HG03159 (cell line): ENCODE measurements at regions not wholly inside any gene's neighbourhood (a gene's known extent, or its start where the extent isn't known, plus 50 kb on each side); places are given as distances from the start of the nearest gene placed in this dataset.

Experiments
- ATAC-seq: cut with Tn5 transposase; IDR thresholded peaks from one replicate; pipeline ENCODE4 v1.9.1; 2021; ENCODE audit warnings: mild to moderate bottlenecking, moderate library complexity; ENCODE audit not compliant: unreplicated experiment

- no peak for ATAC-seq
Measured at GRCh38 chr18:30106356-30106755, 936.2 kb downstream of the DSC3 start.

GRCh38 chr18:30103881-30104280 lies 938.7 kb downstream of the DSC3 start:
- no peak for ATAC-seq

GRCh38 chr18:30096796-30097195 lies 945.7 kb downstream of the DSC3 start:
- ATAC-seq: no peak

DNA sequence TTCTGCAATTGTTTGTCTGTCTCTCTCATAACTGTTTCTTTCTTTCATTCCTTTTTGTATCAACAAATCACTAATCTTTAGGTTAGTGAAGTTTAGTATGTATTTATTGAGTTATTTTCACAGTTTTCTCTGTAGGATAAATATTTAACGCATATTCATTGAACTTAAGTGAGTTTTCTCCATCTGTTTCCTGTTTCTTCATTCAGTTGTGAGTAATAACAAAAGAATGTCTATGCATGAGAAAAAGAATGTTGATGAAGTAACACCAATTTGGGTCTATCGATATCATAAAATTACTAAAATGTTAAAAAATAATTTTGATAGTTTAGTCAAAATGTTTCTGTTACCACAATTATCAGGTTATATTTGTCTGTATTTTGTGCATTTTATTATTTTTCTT lies 948.0 kb downstream of the DSC3 start:
- ATAC-seq: no peak

- no peak for ATAC-seq
Measured at GRCh38 chr18:30093376-30093775, 949.2 kb downstream of the DSC3 start.

GRCh38 chr18:30088238-30089015 lies 954.1 kb downstream of the DSC3 start:
- ATAC-seq: no peak

DNA sequence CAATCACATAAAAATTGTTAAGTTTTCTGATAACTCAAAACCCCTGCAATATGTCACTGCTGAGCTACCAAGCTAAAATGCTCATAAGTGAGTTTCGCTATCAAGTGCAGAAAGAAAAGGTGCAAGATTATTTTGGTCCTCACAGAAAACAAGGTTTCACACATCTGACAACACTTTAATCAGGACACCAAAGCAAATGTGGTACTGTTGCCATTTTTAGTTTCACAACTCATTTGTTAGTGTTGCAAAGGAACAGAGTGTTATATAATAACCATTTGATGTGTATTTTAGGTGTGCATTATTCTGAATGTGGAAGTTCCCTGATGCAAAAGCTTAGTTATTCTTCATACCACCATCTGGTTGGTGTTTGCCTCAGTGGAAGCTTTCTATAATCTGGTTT lies 956.2 kb downstream of the DSC3 start:
- no peak for ATAC-seq

GRCh38 chr18:30081122-30081521 lies 961.4 kb downstream of the DSC3 start:
- ATAC-seq: no peak

GRCh38 chr18:30072609-30073385 lies 969.7 kb downstream of the DSC3 start:
- no peak for ATAC-seq

DNA sequence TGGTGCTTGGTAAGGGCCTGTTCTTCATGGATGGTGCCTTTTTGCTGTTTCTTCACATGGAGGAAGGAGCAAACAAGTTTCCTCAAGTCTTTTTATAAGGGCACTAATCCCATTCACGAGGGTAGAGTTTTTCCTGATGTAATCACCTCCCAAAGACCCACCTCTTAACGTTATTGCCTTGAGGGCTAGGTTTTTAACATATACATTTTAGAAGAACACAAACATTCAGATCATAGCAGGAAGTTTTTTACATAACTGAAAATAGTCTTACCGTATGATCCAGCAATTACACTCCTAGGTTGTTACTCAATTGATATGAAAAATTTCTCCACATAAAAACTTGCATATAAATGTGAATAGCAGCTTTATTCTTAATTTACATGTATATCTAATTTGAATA lies 976.3 kb downstream of the DSC3 start:
- no peak for ATAC-seq

DNA sequence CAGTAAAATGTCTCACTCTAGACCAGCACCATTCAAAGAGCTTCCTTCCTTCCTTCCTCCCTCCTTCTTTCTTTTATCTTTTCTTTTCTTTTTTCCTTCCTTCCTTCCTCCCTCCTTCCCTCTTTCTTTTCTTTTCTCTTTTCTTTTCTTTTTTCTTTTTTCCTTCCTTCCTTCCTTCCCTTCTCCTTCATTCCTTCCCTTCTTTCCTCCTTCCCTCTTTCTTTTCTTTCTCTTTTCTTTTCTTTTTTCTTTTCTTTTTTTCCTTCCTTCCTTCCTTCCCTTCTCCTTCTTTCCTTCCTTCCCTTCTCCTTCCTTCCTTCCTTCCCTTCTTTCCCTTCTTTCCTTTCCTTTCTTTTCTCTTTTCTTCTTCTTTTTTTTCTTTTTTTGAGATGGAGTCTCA lies 985.1 kb downstream of the DSC3 start:
- ATAC-seq: no peak

DNA sequence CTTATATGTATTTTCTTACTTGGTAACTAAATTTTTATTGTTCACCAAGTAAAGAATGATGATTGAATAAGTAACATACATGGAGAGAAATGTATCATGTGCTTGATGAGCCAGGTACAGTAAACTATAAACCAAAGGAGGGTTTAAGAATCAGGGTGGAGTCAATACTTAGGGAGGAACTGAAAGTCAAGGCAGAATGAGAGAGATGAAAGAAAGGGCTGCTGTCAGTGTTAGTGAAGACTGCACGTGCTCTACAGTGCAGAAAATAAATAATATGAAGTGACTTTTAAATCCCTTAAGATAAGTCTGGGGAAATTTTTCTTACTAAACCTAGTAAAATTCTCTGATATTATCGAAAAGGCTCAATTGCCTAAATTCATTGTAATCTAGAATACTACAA lies 986.0 kb downstream of the DSC3 start:
- no peak for ATAC-seq

- no peak for ATAC-seq
Measured at GRCh38 chr18:30044496-30044895, 998.0 kb downstream of the DSC3 start.

DNA sequence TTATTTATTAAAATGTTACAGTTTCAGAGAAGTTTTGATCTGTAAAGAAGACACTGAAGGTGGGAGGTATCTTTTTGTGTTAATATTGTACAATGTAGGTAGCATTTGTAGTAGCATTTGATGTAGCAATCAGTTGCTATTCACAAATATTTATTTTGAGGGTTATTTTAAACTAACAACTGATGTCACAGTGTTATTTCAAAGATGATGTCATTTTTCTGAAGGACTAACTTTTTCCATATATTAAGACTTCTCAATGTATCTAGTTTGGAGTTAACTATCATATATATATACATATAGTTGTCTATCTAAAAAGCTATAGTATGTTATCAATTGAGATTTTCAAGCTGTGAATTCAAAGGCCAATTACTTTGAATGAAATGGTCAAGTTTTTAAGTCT lies 1003.3 kb downstream of the DSC3 start:
- ATAC-seq: no peak

DNA sequence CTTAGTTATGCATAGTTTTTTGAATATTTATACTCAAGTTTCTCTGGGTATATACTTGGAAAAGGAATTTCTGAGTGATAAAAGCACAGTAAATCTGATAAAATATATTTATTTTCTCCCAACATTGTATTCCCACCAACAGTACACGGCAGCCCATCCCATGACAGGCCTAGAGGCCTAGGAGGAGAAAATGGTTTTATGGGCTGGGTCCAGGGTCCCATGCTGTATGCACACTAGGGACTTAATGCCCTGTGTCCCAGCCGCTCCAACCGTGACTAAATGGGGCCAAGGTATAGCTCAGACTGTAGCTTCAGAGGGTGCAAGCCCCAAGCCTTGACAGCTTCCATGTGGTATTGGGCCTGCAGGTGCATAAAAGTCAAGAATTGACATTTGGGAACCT lies 1007.7 kb downstream of the DSC3 start:
- no peak for ATAC-seq

GRCh38 chr18:30016179-30016578 lies 1026.4 kb downstream of the DSC3 start:
- no peak for ATAC-seq

- ATAC-seq: no peak
Measured at GRCh38 chr18:30004965-30005364, 1037.6 kb downstream of the DSC3 start.

DNA sequence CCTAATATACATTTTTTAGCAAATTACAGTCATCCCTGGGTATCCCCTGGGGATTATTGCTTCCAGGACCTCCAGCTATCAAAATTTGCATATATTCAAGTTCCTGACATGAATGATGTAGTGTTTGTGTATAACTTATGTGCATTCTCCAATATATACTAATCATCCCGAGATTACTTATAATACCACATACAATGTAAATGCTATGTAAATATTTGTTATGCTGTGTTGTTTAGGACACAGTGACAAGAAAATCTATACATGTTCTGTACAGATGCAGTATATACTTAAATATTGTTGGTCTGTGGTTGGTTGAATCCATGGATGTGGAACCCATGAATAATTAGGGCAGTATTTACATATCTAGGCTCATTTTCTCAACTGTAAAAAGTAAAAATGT lies 1060.3 kb downstream of the DSC3 start:
- no peak for ATAC-seq

DNA sequence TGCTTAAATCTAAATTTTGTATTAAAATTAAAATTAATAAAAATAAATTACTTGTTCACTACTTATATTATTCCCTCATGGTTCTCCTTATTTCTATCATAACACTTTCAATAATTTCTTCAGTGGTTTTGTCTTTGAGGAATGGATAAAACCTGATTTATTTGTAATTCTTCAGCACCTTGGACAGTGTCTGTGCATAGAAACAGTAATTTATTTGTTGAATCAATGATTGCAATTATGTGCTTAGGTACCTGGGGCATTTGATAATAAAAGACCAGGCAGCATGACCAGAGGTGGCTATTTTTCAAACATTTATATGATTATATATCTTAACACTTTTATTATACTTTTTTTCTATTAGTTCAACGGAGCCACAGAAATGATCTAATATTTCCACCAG lies 1062.7 kb downstream of the DSC3 start:
- no peak for ATAC-seq

GRCh38 chr18:29969876-29970275 lies 1072.7 kb downstream of the DSC3 start:
- ATAC-seq: no peak

GRCh38 chr18:29962579-29962978 lies 1080.0 kb downstream of the DSC3 start:
- ATAC-seq: no peak

DNA sequence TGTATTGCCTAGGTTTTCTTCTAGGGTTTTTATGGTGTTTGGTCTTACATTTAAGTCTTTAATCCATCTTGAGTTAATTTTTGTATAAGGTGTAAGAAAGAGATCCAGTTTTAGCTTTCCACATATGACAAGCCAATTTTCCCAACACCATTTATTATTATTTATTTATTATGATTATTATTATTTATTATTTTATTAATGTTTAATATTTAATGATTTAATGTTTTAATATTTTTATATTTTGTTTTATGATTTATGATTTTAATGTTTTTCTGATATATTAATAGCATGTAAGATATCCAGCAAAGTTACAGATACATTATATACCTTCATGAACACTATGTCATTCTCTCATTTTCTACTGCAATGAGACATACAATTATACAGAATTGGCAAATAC lies 1082.0 kb downstream of the DSC3 start:
- no peak for ATAC-seq
